Caco-2 (cell line): ENCODE measurements at regions not wholly inside any gene's neighbourhood (a gene's known extent, or its start where the extent isn't known, plus 50 kb on each side); places are given as distances from the start of the nearest gene placed in this dataset.

Source experiments
- BruUV-seq: library from RNA; stranded (reverse); fragments of 400-500 nt; replicated peaks from 2 replicates; lab custom pipeline; 2021; lab: Mats Ljungman, UMichigan
- CTCF ChIA-PET: fragments of 300-600 bp; sonication (Branson Sonifier 250); formaldehyde crosslinking; loops from one replicate; lab custom pipeline; 2022; ENCODE audit warnings: antibody characterized with exemption; lab: Charles Lee
- POLR2A ChIA-PET: fragments of 300-600 bp; sonication (Branson Sonifier 250); formaldehyde crosslinking; loops from one replicate; lab custom pipeline; 2022; ENCODE audit warnings: antibody characterized with exemption; lab: Charles Lee
- DNase-seq, 2 experiments: peaks; one replicate each; pipeline versions ENCODE4 v3.0.0 to v3.0.0-alpha.2; 2020 to 2022
- H3K27me3 ChIP-seq: replicated peaks from 2 replicates; pipeline ENCODE4 v1.6.0; 2011; ENCODE audit warnings: low read length; ENCODE audit not compliant: control insufficient read depth, insufficient read depth
- H3K36me3 ChIP-seq: 2 replicates; pipeline ENCODE4 v1.5.1; 2011; ENCODE audit warnings: low read length; ENCODE audit not compliant: control insufficient read depth, insufficient read depth
- H3K4me1 ChIP-seq: fragments of 250-450 bp; sonication (Bioruptor Pico); 2 replicates; pipeline ENCODE4 v1.5.1; 2020; ENCODE audit warnings: mild to moderate bottlenecking
- H3K4me3 ChIP-seq: 2 replicates; pipeline ENCODE4 v1.5.1; 2011; ENCODE audit warnings: low read depth, mild to moderate bottlenecking, control low read depth, low read length
- H3K9me3 ChIP-seq: fragments of 250-450 bp; sonication (Bioruptor Pico); 2 replicates; pipeline ENCODE4 v1.5.1; 2020; ENCODE audit warnings: mild to moderate bottlenecking, moderate library complexity
- H3K27ac Mint-ChIP-seq: one replicate; pipeline ENCODE4 v1.8.0; 2022; ENCODE audit warnings: mixed read lengths; ENCODE audit not compliant: unreplicated experiment
- H3K27me3 Mint-ChIP-seq: one replicate; pipeline ENCODE4 v1.8.0; 2022; ENCODE audit warnings: mixed read lengths; ENCODE audit not compliant: insufficient read depth, unreplicated experiment
- H3K36me3 Mint-ChIP-seq: one replicate; pipeline ENCODE4 v1.8.0; 2022; ENCODE audit warnings: mild to moderate bottlenecking, mixed read lengths; ENCODE audit not compliant: insufficient read depth, unreplicated experiment
- H3K4me1 Mint-ChIP-seq: one replicate; pipeline ENCODE4 v1.8.0; 2022; ENCODE audit warnings: low read depth, mixed read lengths; ENCODE audit not compliant: unreplicated experiment
- H3K4me3 Mint-ChIP-seq: one replicate; pipeline ENCODE4 v1.8.0; 2022; ENCODE audit warnings: mild to moderate bottlenecking, moderate library complexity, mixed read lengths; ENCODE audit not compliant: unreplicated experiment
- H3K9me3 Mint-ChIP-seq: one replicate; pipeline ENCODE4 v1.8.0; 2022; ENCODE audit warnings: mixed read lengths; ENCODE audit not compliant: unreplicated experiment
- CTCF ChIP-seq, 2 experiments: fragments of 200-600 bp in 1 of 2; IDR thresholded peaks; 1 replicate in 1 of 2; 2 replicates in 1 of 2; pipeline versions ENCODE4 v1.5.1 to v1.8.0; 2011 to 2022; ENCODE audit warnings: antibody characterized with exemption in 1 of 2, control low read depth in 1 of 2, inconsistent platforms in 1 of 2, low read depth in 1 of 2, low read length in 1 of 2, mild to moderate bottlenecking in 1 of 2, moderate library complexity in 1 of 2; ENCODE audit not compliant: insufficient read depth in 1 of 2, severe bottlenecking in 1 of 2, unreplicated experiment in 1 of 2
- intact Hi-C: fragments of 100-400 bp; cut with micrococcal nuclease; formaldehyde crosslinking; loops from one replicate; pipeline ENCODE4 v1.10.0; 2022; ENCODE audit not compliant: unreplicated experiment

- peaks cover 2% of the 10 kb centered on the region for H3K27me3 Mint-ChIP-seq
- Histone ChIP-seq H3K9me3 (no peaks in the 10 kb centered on the region), H3K36me3 (no peaks in the 10 kb centered on the region), H3K4me3 (no peak overlapping the region), H3K4me1 (no peaks in the 10 kb centered on the region), H3K27me3 (no peaks in the 10 kb centered on the region)
- no peak for TF ChIP-seq CTCF (IDR thresholded peaks at IDR 0.05; ENCODE audit: insufficient read depth in 1 of 2, low read depth in 1 of 2, low read length in 1 of 2, severe bottlenecking in 1 of 2, unreplicated experiment in 1 of 2)
- H3K4me3 Mint-ChIP-seq: no peak overlapping the region
- BruUV-seq: no TSS peak
- no peak overlapping the region for H3K27ac Mint-ChIP-seq
- H3K9me3 Mint-ChIP-seq: no peaks in the 10 kb centered on the region
- POLR2A ChIA-PET: no interaction called here
- no peaks in the 10 kb centered on the region for H3K36me3 Mint-ChIP-seq
- CTCF ChIA-PET: no interaction called here
- no peaks in the 10 kb centered on the region for H3K4me1 Mint-ChIP-seq
- intact Hi-C loops: no loop called here
- no peak for DNase-seq
Observed at GRCh38 chr6:20310185-20310584, 91.5 kb upstream of the E2F3 start.

- H3K4me3 ChIP-seq: no peak overlapping the region
- Mint-ChIP-seq H3K4me1 (no peaks in the 10 kb centered on the region), H3K36me3 (no peaks in the 10 kb centered on the region), H3K9me3 (no peaks in the 10 kb centered on the region), H3K27ac (no peak overlapping the region), H3K4me3 (no peak overlapping the region), H3K27me3 (peaks cover 2% of the 10 kb centered on the region)
- no peaks in the 10 kb centered on the region for H3K4me1 ChIP-seq
- CTCF ChIA-PET: no interaction called here
- no peaks in the 10 kb centered on the region for H3K9me3 ChIP-seq
- H3K27me3 ChIP-seq: no peaks in the 10 kb centered on the region
- intact Hi-C loops: no loop called here
- BruUV-seq: no TSS peak
- DNase-seq: no peak
- POLR2A ChIA-PET: no interaction called here
- no peak for TF ChIP-seq CTCF (IDR thresholded peaks at IDR 0.05; ENCODE audit: insufficient read depth in 1 of 2, low read depth in 1 of 2, low read length in 1 of 2, severe bottlenecking in 1 of 2, unreplicated experiment in 1 of 2)
- no peaks in the 10 kb centered on the region for H3K36me3 ChIP-seq
Observed at GRCh38 chr6:20312606-20313005, 89.1 kb upstream of the E2F3 start.

GRCh38 chr6:20313051-20313450, 88.6 kb upstream of the E2F3 start:
- no peaks in the 10 kb centered on the region for H3K36me3 Mint-ChIP-seq
- no peak for TF ChIP-seq CTCF (IDR thresholded peaks at IDR 0.05; ENCODE audit: insufficient read depth in 1 of 2, low read depth in 1 of 2, low read length in 1 of 2, severe bottlenecking in 1 of 2, unreplicated experiment in 1 of 2)

More at GRCh38 chr6:20313051-20313450, 88.6 kb upstream of the E2F3 start:
- H3K4me1 ChIP-seq: no peaks in the 10 kb centered on the region
- ChIA-PET CTCF (no interaction called here), POLR2A (no interaction called here)
- no peak for DNase-seq
- H3K36me3 ChIP-seq: no peaks in the 10 kb centered on the region
- Mint-ChIP-seq H3K4me1 (no peaks in the 10 kb centered on the region), H3K27me3 (peaks cover 2% of the 10 kb centered on the region), H3K4me3 (no peak overlapping the region), H3K27ac (no peak overlapping the region), H3K9me3 (no peaks in the 10 kb centered on the region)
- H3K4me3 ChIP-seq: no peak overlapping the region
- BruUV-seq: no TSS peak
- no peaks in the 10 kb centered on the region for H3K9me3 ChIP-seq
- intact Hi-C loops: no loop called here
- H3K27me3 ChIP-seq: no peaks in the 10 kb centered on the region
